HG02678 (cell line): ENCODE measurements at regions not wholly inside any gene's neighbourhood (a gene's known extent, or its start where the extent isn't known, plus 50 kb on each side); places are given as distances from the start of the nearest gene placed in this dataset.

Experiments
- ATAC-seq: cut with Tn5 transposase; IDR thresholded peaks from one replicate; pipeline ENCODE4 v1.9.1; 2021; ENCODE audit warnings: mild to moderate bottlenecking, moderate library complexity; ENCODE audit not compliant: unreplicated experiment

GRCh38 chr5:73267766-73268435 is 94.9 kb downstream of the TMEM174 start:
- no peak for ATAC-seq

GRCh38 chr5:73266925-73267765 is 94.2 kb downstream of the TMEM174 start:
- ATAC-seq: no peak

- no peak for ATAC-seq
Observed at GRCh38 chr5:73266176-73266738, 93.3 kb downstream of the TMEM174 start.

GRCh38 chr5:73265641-73266040 is 92.6 kb downstream of the TMEM174 start:
- ATAC-seq: no peak

GRCh38 chr5:73264631-73265030 is 91.6 kb downstream of the TMEM174 start:
- no peak for ATAC-seq

- ATAC-seq: no peak
Observed at GRCh38 chr5:73263001-73263710, 90.2 kb downstream of the TMEM174 start.

GRCh38 chr5:73256862-73257261 is 83.9 kb downstream of the TMEM174 start:
- ATAC-seq: no peak

- no peak for ATAC-seq
Observed at GRCh38 chr5:73256462-73256861, 83.5 kb downstream of the TMEM174 start.

GRCh38 chr5:73256012-73256411 is 83.0 kb downstream of the TMEM174 start:
- ATAC-seq: no peak

GRCh38 chr5:73254642-73255041 is 81.6 kb downstream of the TMEM174 start:
- ATAC-seq: no peak

- ATAC-seq: no peak
Observed at GRCh38 chr5:73253047-73253660, 80.2 kb downstream of the TMEM174 start.

GRCh38 chr5:73250645-73251044 is 77.7 kb downstream of the TMEM174 start:
- ATAC-seq: no peak

- ATAC-seq: no peak
Observed at GRCh38 chr5:73242735-73243134, 69.7 kb downstream of the TMEM174 start.

- ATAC-seq: no peak
Observed at GRCh38 chr5:73238873-73239272, 65.9 kb downstream of the TMEM174 start.

GRCh38 chr5:73236541-73237128 is 63.6 kb downstream of the TMEM174 start:
- ATAC-seq: no peak

- ATAC-seq: no peak
Observed at GRCh38 chr5:73234204-73234555, 61.2 kb downstream of the TMEM174 start.

- no peak for ATAC-seq
Observed at GRCh38 chr5:73233461-73234203, 60.6 kb downstream of the TMEM174 start.

- no peak for ATAC-seq
Observed at GRCh38 chr5:73233053-73233460, 60.1 kb downstream of the TMEM174 start.

GRCh38 chr5:73232266-73233041 is 59.5 kb downstream of the TMEM174 start:
- ATAC-seq: no peak
